A673 (cell line): ENCODE measurements at regions not wholly inside any gene's neighbourhood (a gene's known extent, or its start where the extent isn't known, plus 50 kb on each side); places are given as distances from the start of the nearest gene placed in this dataset.

Source experiments
- BruUV-seq: library from RNA; stranded (reverse); fragments of 400-500 nt; replicated peaks from 2 replicates; lab custom pipeline; 2021; lab: Mats Ljungman, UMichigan
- CTCF ChIA-PET: fragments of 300-600 bp; sonication (Branson Sonifier 250); formaldehyde crosslinking; loops from one replicate; lab custom pipeline; 2022; ENCODE audit warnings: antibody characterized with exemption; lab: Charles Lee
- POLR2A ChIA-PET: fragments of 300-600 bp; sonication (Branson Sonifier 250); formaldehyde crosslinking; loops from one replicate; lab custom pipeline; 2022; ENCODE audit warnings: antibody characterized with exemption; ENCODE audit not compliant: low non-redundant PET; lab: Charles Lee
- DNase-seq: peaks from one replicate; pipeline ENCODE4 v3.0.0-alpha.2; 2015; ENCODE audit warnings: low spot score
- H3K27ac ChIP-seq: fragments of 200-600 bp; sonication (generic); 2 replicates; pipeline ENCODE4 v1.5.1; 2016; ENCODE audit warnings: mixed run types, low read depth, mild to moderate bottlenecking, mixed read lengths, antibody characterized with exemption, low read length; ENCODE audit not compliant: poor library complexity, severe bottlenecking
- H3K27me3 ChIP-seq: fragments of 200-600 bp; sonication (generic); replicated peaks from 2 replicates; pipeline ENCODE4 v1.6.1; 2017; ENCODE audit warnings: mixed run types, low read depth, mild to moderate bottlenecking, mixed read lengths, antibody characterized with exemption, low read length; ENCODE audit not compliant: insufficient read depth, poor library complexity
- H3K36me3 ChIP-seq: fragments of 200-600 bp; sonication (generic); 2 replicates; pipeline ENCODE4 v1.6.1; 2016; ENCODE audit warnings: mixed run types, mild to moderate bottlenecking, mixed read lengths, antibody characterized with exemption, low read length; ENCODE audit not compliant: insufficient read depth, poor library complexity, severe bottlenecking
- H3K4me1 ChIP-seq: fragments of 200-600 bp; sonication (generic); 2 replicates; pipeline ENCODE4 v1.6.1; 2017; ENCODE audit warnings: mixed run types, mild to moderate bottlenecking, mixed read lengths, antibody characterized with exemption, low read length; ENCODE audit not compliant: insufficient read depth, poor library complexity, severe bottlenecking
- H3K4me3 ChIP-seq: fragments of 200-600 bp; sonication (generic); 2 replicates; pipeline ENCODE4 v1.5.1; 2016; ENCODE audit warnings: low read depth, mixed run types, mild to moderate bottlenecking, mixed read lengths, low read length; ENCODE audit not compliant: poor library complexity, severe bottlenecking
- H3K9me3 ChIP-seq: fragments of 200-600 bp; sonication (generic); 2 replicates; pipeline ENCODE4 v1.6.1; 2016; ENCODE audit warnings: mixed run types, low read depth, mild to moderate bottlenecking, mixed read lengths, antibody characterized with exemption, low read length; ENCODE audit not compliant: poor library complexity, severe bottlenecking
- CTCF ChIP-seq: fragments of 300-800, 200-600 bp; sonication (generic); conservative IDR thresholded peaks from 2 replicates; pipeline ENCODE4 v1.5.1; 2017; ENCODE audit warnings: low read depth, mild to moderate bottlenecking, antibody characterized with exemption, low read length, moderate library complexity, mixed read lengths
- EZH2 ChIP-seq: fragments of 200-600 bp; sonication (generic); IDR thresholded peaks from 2 replicates; pipeline ENCODE4 v1.6.1; 2017; ENCODE audit warnings: borderline replicate concordance, low read depth, mild to moderate bottlenecking, mixed read lengths, antibody characterized with exemption, low read length; ENCODE audit not compliant: poor library complexity, severe bottlenecking
- intact Hi-C: fragments of 100-400 bp; cut with micrococcal nuclease; formaldehyde crosslinking; loops from one replicate; pipeline ENCODE4 v1.10.0; 2022; ENCODE audit not compliant: unreplicated experiment

- H3K27ac ChIP-seq = no peak overlapping the region
- no peaks in the 10 kb centered on the region for H3K4me1 ChIP-seq
- intact Hi-C loops = no loop called here
- POLR2A ChIA-PET = no interaction called here
- H3K36me3 ChIP-seq = no peaks in the 10 kb centered on the region
- H3K9me3 ChIP-seq = peaks cover 3% of the 10 kb centered on the region
- CTCF ChIA-PET = no interaction called here
- BruUV-seq = no TSS peak
- H3K4me3 ChIP-seq = no peak overlapping the region
- TF ChIP-seq CTCF (no peak), EZH2 (no peak)
- DNase-seq = no peak
- no peaks in the 10 kb centered on the region for H3K27me3 ChIP-seq
Observed at GRCh38 chr10:44458671-44459413, 73.9 kb upstream of the CXCL12 start.

DNA sequence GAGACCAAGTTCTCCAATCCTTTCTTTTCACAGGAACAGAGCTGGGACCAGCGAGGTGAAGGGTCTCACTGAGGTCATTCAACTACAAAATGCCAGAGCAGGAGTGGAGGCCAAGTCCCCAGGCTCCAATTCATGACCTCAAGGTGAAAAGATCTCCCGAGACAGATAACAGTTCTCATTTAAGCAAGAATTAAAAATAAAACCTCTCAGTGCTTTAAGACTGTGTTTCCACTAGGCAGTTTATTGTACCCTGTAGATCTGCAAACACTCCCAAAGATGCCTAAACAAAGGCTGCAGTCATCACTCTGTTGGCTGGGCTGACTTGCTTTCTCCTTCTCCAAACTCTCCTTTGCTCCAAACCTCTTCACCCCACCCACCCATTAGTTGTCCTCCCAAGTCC is 74.8 kb upstream of the CXCL12 start:
- Histone ChIP-seq H3K9me3 (peaks cover 3% of the 10 kb centered on the region), H3K36me3 (no peaks in the 10 kb centered on the region), H3K4me3 (no peak overlapping the region), H3K27ac (no peak overlapping the region), H3K27me3 (no peaks in the 10 kb centered on the region), H3K4me1 (no peaks in the 10 kb centered on the region)
- TF ChIP-seq EZH2 = no peak
- TF ChIP-seq CTCF = no peak
- CTCF ChIA-PET = no interaction called here
- POLR2A ChIA-PET = no interaction called here
- no TSS peak for BruUV-seq
- intact Hi-C loops = no loop called here
- no peak for DNase-seq

- H3K27ac ChIP-seq = no peak overlapping the region
- POLR2A ChIA-PET = no interaction called here
- H3K4me1 ChIP-seq = no peaks in the 10 kb centered on the region
- BruUV-seq = no TSS peak
- H3K4me3 ChIP-seq = no peak overlapping the region
- DNase-seq = no peak
- H3K36me3 ChIP-seq = no peaks in the 10 kb centered on the region
- TF ChIP-seq CTCF (no peak), EZH2 (no peak)
- intact Hi-C loops = no loop called here
- CTCF ChIA-PET = no interaction called here
- H3K27me3 ChIP-seq = no peaks in the 10 kb centered on the region
- peaks cover 3% of the 10 kb centered on the region for H3K9me3 ChIP-seq
Observed at GRCh38 chr10:44460416-44460815, 75.5 kb upstream of the CXCL12 start.
